ENCODE measurements at regions not wholly inside any gene's neighbourhood (a gene's known extent, or its start where the extent isn't known, plus 50 kb on each side); places are given as distances from the start of the nearest gene placed in this dataset.

DNA sequence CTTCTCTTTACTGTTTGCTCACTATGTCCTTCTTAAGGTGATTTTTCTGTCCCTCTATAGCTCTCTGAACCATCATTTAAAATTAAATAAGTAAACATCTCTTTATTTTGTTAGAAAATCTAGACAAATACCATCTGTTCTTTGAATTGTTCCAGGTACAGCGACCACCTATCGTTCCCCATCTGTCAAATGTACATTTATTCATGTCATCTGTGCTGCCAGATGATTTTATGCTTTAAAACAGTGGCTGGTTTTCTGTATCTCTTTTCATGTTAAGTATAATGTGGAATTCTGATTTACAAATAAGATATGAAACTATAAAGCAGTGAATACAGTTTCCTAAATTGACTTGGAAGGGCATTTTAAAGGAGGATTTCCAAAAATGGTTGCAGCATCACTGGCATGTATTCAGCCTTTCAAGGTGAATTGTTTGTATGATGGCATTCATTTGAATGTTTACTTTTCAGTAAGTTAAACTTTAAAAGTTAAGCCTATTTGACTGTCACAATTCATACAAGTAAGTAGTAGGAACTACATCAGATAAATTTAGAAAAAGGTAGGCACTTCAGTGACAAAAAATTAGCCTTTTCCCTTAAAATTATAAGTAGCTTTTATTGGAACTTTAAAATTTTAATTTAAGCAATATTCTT is 92.6 kb upstream of the CLVS2 start:
- TF ChIP-seq, protein P1, sequence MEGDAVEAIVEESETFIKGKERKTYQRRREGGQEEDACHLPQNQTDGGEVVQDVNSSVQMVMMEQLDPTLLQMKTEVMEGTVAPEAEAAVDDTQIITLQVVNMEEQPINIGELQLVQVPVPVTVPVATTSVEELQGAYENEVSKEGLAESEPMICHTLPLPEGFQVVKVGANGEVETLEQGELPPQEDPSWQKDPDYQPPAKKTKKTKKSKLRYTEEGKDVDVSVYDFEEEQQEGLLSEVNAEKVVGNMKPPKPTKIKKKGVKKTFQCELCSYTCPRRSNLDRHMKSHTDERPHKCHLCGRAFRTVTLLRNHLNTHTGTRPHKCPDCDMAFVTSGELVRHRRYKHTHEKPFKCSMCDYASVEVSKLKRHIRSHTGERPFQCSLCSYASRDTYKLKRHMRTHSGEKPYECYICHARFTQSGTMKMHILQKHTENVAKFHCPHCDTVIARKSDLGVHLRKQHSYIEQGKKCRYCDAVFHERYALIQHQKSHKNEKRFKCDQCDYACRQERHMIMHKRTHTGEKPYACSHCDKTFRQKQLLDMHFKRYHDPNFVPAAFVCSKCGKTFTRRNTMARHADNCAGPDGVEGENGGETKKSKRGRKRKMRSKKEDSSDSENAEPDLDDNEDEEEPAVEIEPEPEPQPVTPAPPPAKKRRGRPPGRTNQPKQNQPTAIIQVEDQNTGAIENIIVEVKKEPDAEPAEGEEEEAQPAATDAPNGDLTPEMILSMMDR (IDR thresholded peaks at IDR 0.05 in 4 of 5, conservative IDR thresholded peaks at IDR 0.05 in 1 of 5): no peak
- TF ChIP-seq POLR2A (IDR thresholded peaks at IDR 0.05): no peak

Data from gastrocnemius medialis (tissue), 4 donors.